A673 (cell line): ENCODE measurements at regions not wholly inside any gene's neighbourhood (a gene's known extent, or its start where the extent isn't known, plus 50 kb on each side); places are given as distances from the start of the nearest gene placed in this dataset.

Source experiments
- BruUV-seq: library from RNA; stranded (reverse); fragments of 400-500 nt; replicated peaks from 2 replicates; lab custom pipeline; 2021; lab: Mats Ljungman, UMichigan
- CTCF ChIA-PET: fragments of 300-600 bp; sonication (Branson Sonifier 250); formaldehyde crosslinking; loops from one replicate; lab custom pipeline; 2022; ENCODE audit warnings: antibody characterized with exemption; lab: Charles Lee
- POLR2A ChIA-PET: fragments of 300-600 bp; sonication (Branson Sonifier 250); formaldehyde crosslinking; loops from one replicate; lab custom pipeline; 2022; ENCODE audit warnings: antibody characterized with exemption; ENCODE audit not compliant: low non-redundant PET; lab: Charles Lee
- DNase-seq: peaks from one replicate; pipeline ENCODE4 v3.0.0-alpha.2; 2015; ENCODE audit warnings: low spot score
- H3K27ac ChIP-seq: fragments of 200-600 bp; sonication (generic); 2 replicates; pipeline ENCODE4 v1.5.1; 2016; ENCODE audit warnings: mixed run types, low read depth, mild to moderate bottlenecking, mixed read lengths, antibody characterized with exemption, low read length; ENCODE audit not compliant: poor library complexity, severe bottlenecking
- H3K27me3 ChIP-seq: fragments of 200-600 bp; sonication (generic); replicated peaks from 2 replicates; pipeline ENCODE4 v1.6.1; 2017; ENCODE audit warnings: mixed run types, low read depth, mild to moderate bottlenecking, mixed read lengths, antibody characterized with exemption, low read length; ENCODE audit not compliant: insufficient read depth, poor library complexity
- H3K36me3 ChIP-seq: fragments of 200-600 bp; sonication (generic); 2 replicates; pipeline ENCODE4 v1.6.1; 2016; ENCODE audit warnings: mixed run types, mild to moderate bottlenecking, mixed read lengths, antibody characterized with exemption, low read length; ENCODE audit not compliant: insufficient read depth, poor library complexity, severe bottlenecking
- H3K4me1 ChIP-seq: fragments of 200-600 bp; sonication (generic); 2 replicates; pipeline ENCODE4 v1.6.1; 2017; ENCODE audit warnings: mixed run types, mild to moderate bottlenecking, mixed read lengths, antibody characterized with exemption, low read length; ENCODE audit not compliant: insufficient read depth, poor library complexity, severe bottlenecking
- H3K4me3 ChIP-seq: fragments of 200-600 bp; sonication (generic); 2 replicates; pipeline ENCODE4 v1.5.1; 2016; ENCODE audit warnings: low read depth, mixed run types, mild to moderate bottlenecking, mixed read lengths, low read length; ENCODE audit not compliant: poor library complexity, severe bottlenecking
- H3K9me3 ChIP-seq: fragments of 200-600 bp; sonication (generic); 2 replicates; pipeline ENCODE4 v1.6.1; 2016; ENCODE audit warnings: mixed run types, low read depth, mild to moderate bottlenecking, mixed read lengths, antibody characterized with exemption, low read length; ENCODE audit not compliant: poor library complexity, severe bottlenecking
- EZH2 ChIP-seq: fragments of 200-600 bp; sonication (generic); IDR thresholded peaks from 2 replicates; pipeline ENCODE4 v1.6.1; 2017; ENCODE audit warnings: borderline replicate concordance, low read depth, mild to moderate bottlenecking, mixed read lengths, antibody characterized with exemption, low read length; ENCODE audit not compliant: poor library complexity, severe bottlenecking
- intact Hi-C: fragments of 100-400 bp; cut with micrococcal nuclease; formaldehyde crosslinking; loops from one replicate; pipeline ENCODE4 v1.10.0; 2022; ENCODE audit not compliant: unreplicated experiment
- TF ChIP-seq, protein P1 (sequence below): fragments of 300-800, 200-600 bp; sonication (generic); conservative IDR thresholded peaks from 2 replicates; pipeline ENCODE4 v1.5.1; 2017; ENCODE audit warnings: low read depth, mild to moderate bottlenecking, antibody characterized with exemption, low read length, moderate library complexity, mixed read lengths

- intact Hi-C loops: no loop called here
- no TSS peak for BruUV-seq
- ChIA-PET CTCF (no interaction called here), POLR2A (no interaction called here)
- DNase-seq: peak; percentile 24
- no peak overlapping the region for H3K27ac ChIP-seq
- TF ChIP-seq EZH2: no peak
- TF ChIP-seq, protein P1, sequence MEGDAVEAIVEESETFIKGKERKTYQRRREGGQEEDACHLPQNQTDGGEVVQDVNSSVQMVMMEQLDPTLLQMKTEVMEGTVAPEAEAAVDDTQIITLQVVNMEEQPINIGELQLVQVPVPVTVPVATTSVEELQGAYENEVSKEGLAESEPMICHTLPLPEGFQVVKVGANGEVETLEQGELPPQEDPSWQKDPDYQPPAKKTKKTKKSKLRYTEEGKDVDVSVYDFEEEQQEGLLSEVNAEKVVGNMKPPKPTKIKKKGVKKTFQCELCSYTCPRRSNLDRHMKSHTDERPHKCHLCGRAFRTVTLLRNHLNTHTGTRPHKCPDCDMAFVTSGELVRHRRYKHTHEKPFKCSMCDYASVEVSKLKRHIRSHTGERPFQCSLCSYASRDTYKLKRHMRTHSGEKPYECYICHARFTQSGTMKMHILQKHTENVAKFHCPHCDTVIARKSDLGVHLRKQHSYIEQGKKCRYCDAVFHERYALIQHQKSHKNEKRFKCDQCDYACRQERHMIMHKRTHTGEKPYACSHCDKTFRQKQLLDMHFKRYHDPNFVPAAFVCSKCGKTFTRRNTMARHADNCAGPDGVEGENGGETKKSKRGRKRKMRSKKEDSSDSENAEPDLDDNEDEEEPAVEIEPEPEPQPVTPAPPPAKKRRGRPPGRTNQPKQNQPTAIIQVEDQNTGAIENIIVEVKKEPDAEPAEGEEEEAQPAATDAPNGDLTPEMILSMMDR: no peak
- no peaks in the 10 kb centered on the region for H3K4me1 ChIP-seq
- no peak overlapping the region for H3K4me3 ChIP-seq
- H3K36me3 ChIP-seq: no peaks in the 10 kb centered on the region
- H3K9me3 ChIP-seq: no peaks in the 10 kb centered on the region
- H3K27me3 ChIP-seq: no peaks in the 10 kb centered on the region
These were observed 215.1 kb upstream of the TRIB2 start for GRCh38 chr2:12501469-12502158.

DNA sequence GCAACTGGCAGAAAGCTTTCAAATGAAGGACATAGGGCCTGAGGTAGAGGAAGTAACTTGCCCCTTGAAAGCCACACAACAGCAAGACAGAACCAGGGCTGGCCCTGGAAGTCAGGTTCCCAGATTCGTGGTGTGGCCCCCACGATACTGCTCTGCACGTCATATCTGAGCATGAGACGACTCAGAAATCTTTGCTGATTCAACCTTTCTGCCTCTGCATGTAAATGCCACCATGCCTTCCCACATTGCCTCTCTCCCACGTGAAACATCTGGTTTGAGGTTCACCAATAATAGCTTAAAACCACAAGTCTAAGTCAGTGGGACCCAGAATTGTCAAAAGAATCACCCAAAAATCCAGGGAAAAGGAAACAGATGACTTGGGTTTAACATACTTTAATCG lies 214.0 kb upstream of the TRIB2 start:
- CTCF ChIA-PET: no interaction called here
- TF ChIP-seq, protein P1: no peak
- no peak for TF ChIP-seq EZH2

GRCh38 chr2:12504443-12504842 lies 212.3 kb upstream of the TRIB2 start:
- no peaks in the 10 kb centered on the region for H3K27me3 ChIP-seq
- no TSS peak for BruUV-seq
- CTCF ChIA-PET: no interaction called here
- peaks cover 3% of the 10 kb centered on the region for H3K4me1 ChIP-seq
- POLR2A ChIA-PET: no interaction called here
- no peak for DNase-seq
- no peaks in the 10 kb centered on the region for H3K36me3 ChIP-seq
- intact Hi-C loops: no loop called here
- TF ChIP-seq EZH2: no peak
- TF ChIP-seq, protein P1: no peak
- no peaks in the 10 kb centered on the region for H3K9me3 ChIP-seq
- H3K27ac ChIP-seq: no peak overlapping the region
- H3K4me3 ChIP-seq: no peak overlapping the region

More for the DNA sequence above, 214.0 kb upstream of the TRIB2 start:
- H3K27me3 ChIP-seq: no peaks in the 10 kb centered on the region
- no peak for DNase-seq
- intact Hi-C loops: no loop called here
- no peak overlapping the region for H3K27ac ChIP-seq
- POLR2A ChIA-PET: no interaction called here
- no peaks in the 10 kb centered on the region for H3K9me3 ChIP-seq
- H3K4me3 ChIP-seq: no peak overlapping the region
- no TSS peak for BruUV-seq
- H3K36me3 ChIP-seq: no peaks in the 10 kb centered on the region
- H3K4me1 ChIP-seq: peaks cover 3% of the 10 kb centered on the region
